ENCODE measurements at regions not wholly inside any gene's neighbourhood (a gene's known extent, or its start where the extent isn't known, plus 50 kb on each side); places are given as distances from the start of the nearest gene placed in this dataset.
A peak's percentile ranks its signal among the peaks of the same experiment; 100 is the strongest.
"Not testable (repeated sequence)": the region's sequence is repeated elsewhere in the genome, so short reads cannot be mapped to it uniquely, and the experiment has no call there.

DNA sequence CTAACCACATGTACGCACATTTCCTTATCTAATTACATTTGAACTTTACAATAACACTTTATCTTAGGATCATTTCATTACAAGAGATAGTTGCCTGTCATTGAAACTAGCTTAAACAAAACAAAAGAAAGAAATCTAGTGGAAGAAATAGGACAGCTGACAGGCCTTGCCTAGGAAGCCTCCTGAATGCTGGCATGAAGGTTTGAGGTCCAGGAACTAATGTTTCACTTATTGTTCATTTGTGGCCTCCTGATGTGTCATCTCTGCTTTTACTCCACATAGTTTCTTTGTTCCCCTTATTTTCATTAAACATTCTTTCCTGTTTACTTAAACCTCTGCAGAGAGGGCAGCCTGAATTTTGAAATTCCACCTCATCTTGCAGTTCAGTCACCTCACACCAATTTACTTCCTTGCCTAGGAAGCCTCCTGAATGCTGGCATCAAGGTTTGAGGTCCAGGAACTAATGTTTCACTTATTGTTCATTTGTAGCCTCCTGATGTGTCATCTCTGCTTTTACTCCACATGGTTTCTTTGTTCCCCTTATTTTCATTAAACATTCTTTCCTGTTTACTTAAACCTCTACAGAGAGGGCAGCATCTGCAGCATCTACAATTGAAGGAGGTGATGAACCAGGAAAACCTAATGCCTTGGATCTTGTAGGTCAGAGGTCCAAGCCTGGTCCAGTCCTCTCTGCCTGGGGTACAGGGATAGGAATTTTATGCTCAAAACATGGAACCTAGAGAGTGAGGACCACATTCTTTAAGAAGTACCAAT, 319.2 kb downstream of the SPATA31A1 start:
- not testable (repeated sequence) for DNase-seq

DNA sequence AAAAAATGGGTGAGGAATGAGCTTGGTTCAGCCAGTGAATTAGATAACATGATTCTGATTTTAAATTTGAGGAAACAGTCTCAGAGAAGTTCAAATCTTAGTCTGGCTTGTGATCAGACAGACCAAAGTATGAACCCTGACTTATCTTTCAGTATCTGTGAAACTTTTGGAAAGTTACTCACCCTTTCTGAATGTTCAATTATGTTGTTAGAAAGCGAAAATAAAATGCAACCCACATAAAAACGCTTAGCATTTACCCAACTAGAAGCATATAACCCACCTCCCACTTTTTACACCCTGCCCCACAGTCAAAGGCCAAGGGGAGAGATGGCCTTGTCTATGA, 319.7 kb downstream of the SPATA31A1 start:
- DNase-seq, result not testable (repeated sequence)

DNA sequence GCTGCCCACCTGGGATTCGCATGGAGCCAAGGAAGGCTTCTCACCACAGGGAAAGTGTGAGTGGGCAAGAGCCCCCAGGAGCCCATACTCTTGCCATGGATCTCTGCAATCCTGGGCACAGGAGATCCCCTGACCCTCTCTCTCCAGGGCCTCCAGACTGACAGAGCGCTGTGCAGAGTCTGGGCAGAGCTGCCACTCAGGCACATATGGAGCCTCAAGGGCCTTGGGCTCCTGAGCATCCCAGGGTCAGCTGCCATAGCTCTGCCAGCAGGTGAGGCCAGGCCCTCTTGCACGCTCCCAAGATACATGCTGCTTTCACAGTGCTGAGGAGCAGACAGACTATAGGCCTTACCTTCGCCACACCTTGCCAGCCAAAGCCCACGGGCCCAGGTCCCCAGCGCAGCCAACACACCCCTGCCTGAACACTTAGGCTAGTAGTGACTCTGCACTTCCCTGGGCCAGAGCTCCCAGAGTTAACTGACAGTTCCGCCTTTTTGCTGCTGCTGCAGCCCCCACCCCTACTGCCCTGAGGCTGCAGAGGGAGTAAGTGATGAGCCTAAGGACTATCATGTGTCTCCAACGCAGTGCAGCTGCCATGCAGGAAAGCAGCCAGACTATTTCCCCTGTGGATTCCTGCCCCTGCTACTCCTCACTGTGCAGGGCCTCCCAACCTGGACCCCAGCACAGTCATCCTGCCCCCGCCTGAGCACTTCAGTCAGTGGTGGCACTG, 323.2 kb downstream of the SPATA31A1 start:
- DNase-seq, result not testable (repeated sequence)

DNA sequence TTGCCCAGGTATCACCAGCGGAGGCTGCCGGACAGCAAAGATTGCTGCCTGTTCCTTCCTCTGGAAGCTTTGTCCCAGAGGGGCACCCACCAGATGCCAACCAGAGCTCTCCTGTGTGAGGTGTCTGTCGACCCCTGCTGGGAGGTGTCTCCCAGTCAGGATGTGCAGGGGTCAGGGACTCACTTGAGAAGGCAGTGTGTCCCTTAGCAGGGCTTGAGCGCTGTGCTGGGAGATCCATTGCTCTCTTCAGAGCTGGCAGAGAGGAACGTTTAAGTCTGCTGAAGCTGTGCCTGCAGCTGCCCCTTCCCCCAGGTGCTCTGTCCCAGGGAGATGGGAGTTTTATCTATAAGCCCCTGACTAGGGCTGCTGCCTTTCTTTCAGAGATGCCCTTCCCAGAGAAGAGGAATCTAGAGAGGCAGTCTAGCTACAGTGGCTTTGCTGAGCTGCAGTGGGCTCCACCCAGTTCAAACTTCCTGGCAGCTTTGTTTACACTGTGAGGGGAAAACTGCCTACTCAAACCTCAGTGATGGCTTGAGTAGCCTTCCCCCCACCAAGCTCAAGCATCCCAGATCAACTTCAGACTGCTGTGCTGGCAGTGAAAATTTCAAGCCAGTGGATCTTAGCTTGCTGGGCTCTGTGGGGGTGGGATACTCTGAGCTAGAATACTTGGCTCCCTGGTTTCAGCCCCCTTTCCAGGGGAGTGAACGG, 325.4 kb downstream of the SPATA31A1 start:
- not testable (repeated sequence) for DNase-seq

DNA sequence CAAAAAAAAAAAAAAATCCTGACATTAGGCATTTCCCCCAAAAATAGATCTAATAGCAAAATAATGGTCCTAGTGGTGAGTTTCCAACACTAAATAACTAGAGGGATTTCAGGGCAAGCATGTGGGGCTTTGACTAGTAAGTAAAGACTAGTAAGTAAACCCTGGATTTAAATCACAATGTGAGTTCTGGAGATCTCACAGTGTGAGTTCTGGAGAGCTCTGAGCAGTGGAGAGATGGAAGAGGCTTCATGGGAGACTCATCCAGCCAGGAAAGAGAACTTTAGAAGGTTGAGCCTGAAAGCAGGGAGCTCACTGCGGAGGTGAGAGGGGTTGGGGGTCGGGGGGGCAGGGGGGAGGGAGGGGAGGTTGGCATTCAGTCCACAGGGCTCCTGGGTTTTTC, 373.4 kb downstream of the SPATA31A1 start:
- not testable (repeated sequence) for DNase-seq

DNA sequence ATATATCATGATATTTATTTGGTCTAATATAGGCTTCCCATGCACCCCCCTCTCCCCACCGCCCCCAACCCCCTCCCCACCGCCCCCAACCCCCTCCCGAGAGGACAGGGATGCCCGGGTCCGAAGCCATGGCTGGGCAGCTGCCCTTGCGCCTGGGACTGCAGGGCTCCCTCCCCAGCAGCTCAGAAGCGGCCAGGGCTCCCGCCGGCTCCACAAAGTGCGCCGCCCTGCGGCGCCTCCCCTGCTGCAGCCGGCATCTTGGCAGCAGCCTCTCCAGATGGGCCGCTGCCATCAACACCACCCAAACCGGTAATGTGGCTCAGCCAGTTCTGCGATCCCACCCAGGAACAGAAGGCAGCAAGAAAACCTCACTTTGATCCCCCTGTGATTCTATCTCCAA, 389.4 kb downstream of the SPATA31A1 start:
- DNase-seq, result not testable (repeated sequence)

DNA sequence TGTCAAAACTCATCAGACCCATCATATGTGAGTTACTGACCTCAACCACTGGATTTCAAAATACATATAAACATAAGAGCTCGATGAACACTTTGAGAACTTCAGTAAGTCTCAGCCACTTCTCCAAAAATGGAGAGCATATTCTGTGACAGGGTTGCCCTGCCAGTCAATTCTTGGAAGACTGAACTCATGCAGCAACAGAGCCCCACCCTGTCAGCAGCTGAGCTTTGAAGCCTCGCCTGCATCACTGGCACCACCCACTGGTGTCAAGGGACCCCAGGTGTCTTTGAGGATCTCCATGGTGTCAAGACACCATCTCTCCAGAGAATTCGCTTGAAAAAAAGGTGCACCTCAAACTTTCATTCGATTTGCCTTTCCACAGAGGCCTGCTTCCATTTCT, 420.1 kb downstream of the SPATA31A1 start:
- DNase-seq, result not testable (repeated sequence)

DNA sequence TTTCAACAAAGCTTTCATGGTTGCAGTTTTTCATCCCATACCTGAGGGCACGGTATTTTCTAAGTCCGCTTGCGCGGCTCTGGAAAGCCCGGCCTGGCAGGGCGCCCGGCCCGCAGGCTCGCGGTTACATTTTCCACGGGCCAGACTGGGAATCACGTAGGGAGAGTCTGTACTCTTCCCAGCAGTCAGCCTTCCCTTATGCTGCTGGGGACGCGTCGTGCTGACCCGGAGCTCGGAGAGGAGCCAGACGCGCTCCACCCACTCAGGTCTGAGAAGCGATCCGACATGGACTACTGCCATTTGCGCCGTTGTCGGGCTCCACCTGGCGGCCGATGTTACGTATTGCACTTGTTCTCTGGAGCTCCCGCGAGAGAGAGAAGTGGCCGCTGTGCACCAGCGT, 435.9 kb downstream of the SPATA31A1 start:
- not testable (repeated sequence) for DNase-seq

DNA sequence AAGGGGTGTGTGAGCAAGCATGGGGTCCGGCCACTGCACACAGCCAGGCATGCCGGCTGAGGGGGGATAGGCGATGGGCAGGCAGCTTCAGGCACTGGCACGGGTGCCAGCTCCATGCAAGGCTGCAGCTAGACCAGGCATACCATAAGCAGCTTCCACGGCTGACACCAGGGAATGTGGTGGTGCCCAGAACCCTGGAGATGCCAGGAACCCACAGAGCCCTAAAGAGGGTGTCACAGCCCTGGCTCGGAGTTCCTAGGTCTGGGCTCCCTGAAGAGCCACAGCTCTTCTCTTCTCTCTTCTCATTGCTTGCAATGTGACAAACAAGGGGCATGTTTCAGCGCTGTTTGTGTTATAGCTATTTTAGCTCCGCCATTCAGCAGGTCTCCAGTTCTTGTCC, 442.5 kb downstream of the SPATA31A1 start:
- DNase-seq, result not testable (repeated sequence)

DNA sequence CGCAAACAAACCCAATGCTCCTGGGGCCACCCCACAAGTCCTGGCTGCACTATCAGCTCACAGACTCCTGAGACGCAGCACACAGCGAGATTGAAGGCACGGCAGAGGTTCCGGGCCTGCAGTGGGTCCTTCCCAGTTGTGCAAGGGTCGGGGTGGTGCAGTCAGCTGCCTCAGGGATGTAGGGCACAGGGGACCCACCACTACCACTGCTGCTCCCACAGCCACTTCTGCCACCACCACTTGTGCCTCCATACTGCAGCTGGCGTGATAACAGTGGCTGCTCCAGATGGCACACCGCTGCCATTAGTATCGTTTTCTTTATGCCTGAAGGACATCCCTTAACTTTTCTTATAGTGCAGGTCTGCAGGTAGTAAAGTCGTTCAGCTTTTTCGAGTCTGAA, 443.8 kb downstream of the SPATA31A1 start:
- DNase-seq, result not testable (repeated sequence)

DNA sequence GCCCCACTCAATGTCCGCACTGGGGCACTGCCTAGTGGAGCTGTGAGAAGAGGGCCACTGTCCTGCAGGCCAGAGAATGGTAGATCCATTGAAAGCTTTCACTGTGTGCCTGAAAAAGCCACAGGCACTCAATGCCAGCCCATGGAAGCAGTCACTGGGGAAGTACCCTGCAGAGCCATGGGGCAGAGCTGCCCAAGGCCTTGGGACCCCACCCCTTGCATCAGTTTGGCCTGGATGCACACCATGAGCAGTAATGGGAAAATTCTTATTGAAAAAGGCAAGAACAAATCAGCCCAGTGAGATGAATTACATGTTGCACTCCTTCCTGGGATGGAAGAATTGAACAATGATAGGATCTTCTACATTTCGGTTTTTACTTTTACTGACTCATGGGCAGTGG, 447.1 kb downstream of the SPATA31A1 start:
- not testable (repeated sequence) for DNase-seq

DNA sequence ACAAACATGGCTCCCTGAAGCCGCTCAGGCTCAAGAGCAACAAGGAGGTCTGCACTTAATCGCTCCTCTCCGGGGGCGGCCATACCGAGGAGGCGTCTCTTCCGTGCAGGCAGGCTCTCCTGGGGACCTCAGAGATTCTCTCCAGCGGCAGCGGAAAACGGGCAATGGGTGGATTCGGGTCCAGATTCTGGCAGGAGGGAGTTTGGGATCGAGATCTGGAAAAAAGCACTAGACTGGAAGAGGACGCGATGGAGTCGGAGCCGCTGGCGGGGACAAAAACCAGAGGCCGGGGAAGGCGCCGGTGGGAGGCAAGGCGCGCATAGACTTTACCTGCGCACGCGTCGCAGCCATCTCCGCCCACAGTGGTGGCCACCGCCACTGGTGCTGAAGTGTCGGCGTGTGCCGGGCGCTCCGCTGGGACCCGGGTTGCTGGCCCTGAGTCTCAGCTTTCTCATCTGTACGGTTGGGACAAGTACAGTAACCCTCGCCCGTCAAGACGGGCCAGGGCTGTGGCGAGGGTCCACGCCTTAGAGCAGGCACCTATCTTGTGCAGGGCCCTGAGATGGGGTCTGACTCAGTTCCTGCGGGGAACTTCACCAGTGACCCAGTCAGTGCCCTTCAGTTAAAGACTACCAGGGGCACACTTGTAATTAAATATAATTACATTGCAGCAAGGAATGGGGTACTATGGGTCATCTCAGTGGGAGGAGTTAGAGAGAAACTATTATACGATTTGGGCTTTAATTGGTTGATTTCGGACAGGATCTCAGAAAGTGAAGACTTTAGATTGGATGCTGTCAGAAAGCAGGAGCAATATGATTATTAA, 454.1 kb downstream of the SPATA31A1 start:
- DNase-seq, result peak; percentile 3 to 18

DNA sequence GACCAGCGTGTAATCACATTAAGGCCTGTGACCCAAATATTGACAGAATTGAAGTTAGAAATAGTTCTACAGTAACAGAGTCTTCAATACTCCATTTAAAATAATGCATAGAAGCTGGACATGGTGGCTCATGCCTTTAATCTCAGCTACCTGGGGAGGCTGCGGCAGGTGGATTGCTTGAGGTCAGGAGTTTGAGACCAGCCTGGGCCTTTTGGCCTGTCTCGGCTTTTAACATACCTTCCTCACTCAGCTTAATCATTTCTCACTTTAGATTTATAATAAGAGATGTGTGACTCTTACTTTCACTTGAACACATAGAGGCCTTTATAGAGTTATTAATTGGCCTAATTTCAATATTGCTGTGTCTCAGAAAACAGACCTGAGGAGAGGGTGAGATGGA, 454.9 kb downstream of the SPATA31A1 start:
- not testable (repeated sequence) for DNase-seq

DNA sequence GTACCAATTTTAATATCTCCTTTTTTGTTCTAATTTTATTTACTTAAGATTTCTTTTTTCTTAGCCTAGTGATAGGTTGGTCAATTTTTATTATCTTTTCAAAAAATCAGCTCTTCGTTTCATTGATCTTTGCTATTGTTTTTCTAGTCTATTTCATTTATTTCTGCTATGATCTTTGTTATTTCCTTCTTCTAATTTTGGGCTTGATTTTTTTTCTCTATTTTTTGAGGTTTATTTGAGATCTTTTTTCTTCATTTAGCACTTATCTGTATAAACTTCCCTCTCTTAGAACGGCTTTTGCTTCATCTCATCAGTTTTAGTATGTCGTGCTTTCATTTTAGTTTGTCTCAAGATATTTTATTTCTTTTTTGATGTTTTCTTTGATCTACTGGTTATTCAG, 456.1 kb downstream of the SPATA31A1 start:
- not testable (repeated sequence) for DNase-seq

DNA sequence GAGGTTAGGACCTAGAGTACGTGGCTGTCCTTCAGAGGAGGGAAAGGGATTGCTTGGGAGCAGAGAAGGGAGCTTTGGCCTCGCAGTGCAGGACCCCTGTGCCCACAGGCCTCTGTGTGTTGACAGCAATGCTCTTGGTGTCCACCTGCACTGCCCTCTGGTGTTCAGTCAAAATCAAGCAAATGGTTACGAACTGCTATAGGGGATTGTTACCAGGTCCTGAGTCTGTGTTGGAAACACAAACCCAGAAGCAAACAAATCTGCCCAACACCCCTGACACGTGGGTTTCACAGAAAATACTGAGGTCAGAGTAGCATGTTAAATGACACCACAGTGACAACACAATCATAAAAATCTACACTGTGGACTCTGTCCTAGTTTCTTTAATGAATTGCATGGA, 473.0 kb downstream of the SPATA31A1 start:
- DNase-seq, result not testable (repeated sequence)
